Nephron progenitor cell (in vitro differentiated cells): ENCODE measurements at regions not wholly inside any gene's neighbourhood (a gene's known extent, or its start where the extent isn't known, plus 50 kb on each side); places are given as distances from the start of the nearest gene placed in this dataset.

ENCODE experiments used
- DNase-seq: peaks from one replicate; pipeline ENCODE4 v3.0.0; 2021
- H3K27ac Mint-ChIP-seq: 2 replicates; pipeline ENCODE4 v1.8.0; 2021; ENCODE audit warnings: mild to moderate bottlenecking, moderate library complexity, mixed read lengths
- H3K27me3 Mint-ChIP-seq: 2 replicates; pipeline ENCODE4 v1.8.0; 2021; ENCODE audit warnings: mild to moderate bottlenecking, low read depth, mixed read lengths; ENCODE audit not compliant: poor library complexity
- H3K36me3 Mint-ChIP-seq: 2 replicates; pipeline ENCODE4 v1.8.0; 2021; ENCODE audit warnings: low read depth, mixed read lengths
- H3K4me1 Mint-ChIP-seq: 2 replicates; pipeline ENCODE4 v1.8.0; 2021; ENCODE audit warnings: mixed read lengths
- H3K4me3 Mint-ChIP-seq: 2 replicates; pipeline ENCODE4 v1.8.0; 2021; ENCODE audit warnings: mild to moderate bottlenecking, moderate library complexity, mixed read lengths
- H3K9me3 Mint-ChIP-seq: 2 replicates; pipeline ENCODE4 v1.8.0; 2021; ENCODE audit warnings: mild to moderate bottlenecking, moderate library complexity, mixed read lengths
- CTCF ChIP-seq: fragments of 200-600 bp; sonication (generic); IDR thresholded peaks from 2 replicates; pipeline ENCODE4 v1.5.0; 2021; ENCODE audit warnings: antibody characterized with exemption

GRCh38 chr5:124634228-124634739 is 112.2 kb downstream of the ZNF608 start:
- H3K9me3 Mint-ChIP-seq = no peaks in the 10 kb centered on the region
- H3K4me1 Mint-ChIP-seq = peaks cover 75% of the 10 kb centered on the region

GRCh38 chr5:124633209-124633608 is 113.2 kb downstream of the ZNF608 start:
- no peak overlapping the region for H3K27ac Mint-ChIP-seq

More at GRCh38 chr5:124634228-124634739, 112.2 kb downstream of the ZNF608 start:
- no peak for TF ChIP-seq CTCF
- H3K27ac Mint-ChIP-seq = peak overlapping the region; percentile 79
- H3K4me3 Mint-ChIP-seq = no peak overlapping the region
- no peak for DNase-seq
- H3K36me3 Mint-ChIP-seq = peaks cover 70% of the 10 kb centered on the region
- H3K27me3 Mint-ChIP-seq = no peaks in the 10 kb centered on the region

GRCh38 chr5:124631874-124632550 is 114.4 kb downstream of the ZNF608 start:
- H3K36me3 Mint-ChIP-seq = peaks cover 56% of the 10 kb centered on the region
- H3K4me3 Mint-ChIP-seq = no peak overlapping the region
- H3K9me3 Mint-ChIP-seq = no peaks in the 10 kb centered on the region
- no peak for DNase-seq
- no peaks in the 10 kb centered on the region for H3K27me3 Mint-ChIP-seq
- H3K4me1 Mint-ChIP-seq = peaks cover 88% of the 10 kb centered on the region
- no peak for TF ChIP-seq CTCF
- H3K27ac Mint-ChIP-seq = no peak overlapping the region

More at GRCh38 chr5:124633209-124633608, 113.2 kb downstream of the ZNF608 start:
- Mint-ChIP-seq H3K36me3 (peaks cover 62% of the 10 kb centered on the region), H3K27me3 (no peaks in the 10 kb centered on the region), H3K4me1 (peaks cover 81% of the 10 kb centered on the region), H3K4me3 (no peak overlapping the region), H3K9me3 (no peaks in the 10 kb centered on the region)
- no peak for TF ChIP-seq CTCF
- no peak for DNase-seq

- Mint-ChIP-seq H3K4me1 (peaks cover 84% of the 10 kb centered on the region), H3K27ac (peak overlapping the region; percentile 49), H3K9me3 (peaks cover 4% of the 10 kb centered on the region), H3K4me3 (no peak overlapping the region), H3K27me3 (no peaks in the 10 kb centered on the region), H3K36me3 (peaks cover 55% of the 10 kb centered on the region)
- TF ChIP-seq CTCF = no peak
- no peak for DNase-seq
Observed at GRCh38 chr5:124630767-124631704, 115.4 kb downstream of the ZNF608 start.

- peak; percentile 25 for DNase-seq
- peaks cover 47% of the 10 kb centered on the region for H3K36me3 Mint-ChIP-seq
- peak overlapping the region; percentile 31 for H3K4me3 Mint-ChIP-seq
- H3K27ac Mint-ChIP-seq = peak overlapping the region; percentile 96
- no peaks in the 10 kb centered on the region for H3K27me3 Mint-ChIP-seq
- TF ChIP-seq CTCF = no peak
- peaks cover 5% of the 10 kb centered on the region for H3K9me3 Mint-ChIP-seq
- H3K4me1 Mint-ChIP-seq = peaks cover 75% of the 10 kb centered on the region
Observed at GRCh38 chr5:124628721-124629596, 117.5 kb downstream of the ZNF608 start.
